ENCODE measurements at regions not wholly inside any gene's neighbourhood (a gene's known extent, or its start where the extent isn't known, plus 50 kb on each side); places are given as distances from the start of the nearest gene placed in this dataset.

DNA sequence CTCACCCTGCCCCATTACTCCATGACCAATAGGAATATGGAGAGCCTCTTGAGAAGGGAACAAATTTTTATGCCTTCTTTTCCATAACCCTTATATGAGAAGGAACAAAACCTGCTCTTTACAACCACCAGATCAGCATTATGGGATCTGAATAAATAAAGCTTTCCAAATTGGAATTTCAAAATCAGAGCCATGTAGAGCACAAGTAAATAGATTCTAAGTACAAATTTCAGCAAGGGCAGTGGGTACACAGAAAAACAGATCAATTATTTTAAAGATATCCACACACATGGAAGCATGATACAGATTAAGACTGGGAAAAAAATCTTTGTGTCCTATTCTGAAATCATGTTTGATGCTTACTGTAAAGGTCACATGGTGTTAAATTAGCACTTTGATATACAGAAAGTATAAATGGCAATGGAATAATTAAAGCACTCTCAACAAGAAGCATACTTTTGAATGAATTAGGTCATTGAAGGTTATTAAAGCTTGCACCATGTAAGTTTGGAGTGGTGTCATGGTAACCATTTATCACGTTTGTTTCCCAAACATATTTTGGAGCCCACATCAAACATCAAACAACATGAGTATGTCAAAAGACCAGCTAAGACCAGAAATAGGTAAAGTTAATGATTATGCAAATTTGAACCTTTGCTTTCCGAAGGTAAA is 75.9 kb upstream of the AVPR1A start:
- TF ChIP-seq, protein P1, sequence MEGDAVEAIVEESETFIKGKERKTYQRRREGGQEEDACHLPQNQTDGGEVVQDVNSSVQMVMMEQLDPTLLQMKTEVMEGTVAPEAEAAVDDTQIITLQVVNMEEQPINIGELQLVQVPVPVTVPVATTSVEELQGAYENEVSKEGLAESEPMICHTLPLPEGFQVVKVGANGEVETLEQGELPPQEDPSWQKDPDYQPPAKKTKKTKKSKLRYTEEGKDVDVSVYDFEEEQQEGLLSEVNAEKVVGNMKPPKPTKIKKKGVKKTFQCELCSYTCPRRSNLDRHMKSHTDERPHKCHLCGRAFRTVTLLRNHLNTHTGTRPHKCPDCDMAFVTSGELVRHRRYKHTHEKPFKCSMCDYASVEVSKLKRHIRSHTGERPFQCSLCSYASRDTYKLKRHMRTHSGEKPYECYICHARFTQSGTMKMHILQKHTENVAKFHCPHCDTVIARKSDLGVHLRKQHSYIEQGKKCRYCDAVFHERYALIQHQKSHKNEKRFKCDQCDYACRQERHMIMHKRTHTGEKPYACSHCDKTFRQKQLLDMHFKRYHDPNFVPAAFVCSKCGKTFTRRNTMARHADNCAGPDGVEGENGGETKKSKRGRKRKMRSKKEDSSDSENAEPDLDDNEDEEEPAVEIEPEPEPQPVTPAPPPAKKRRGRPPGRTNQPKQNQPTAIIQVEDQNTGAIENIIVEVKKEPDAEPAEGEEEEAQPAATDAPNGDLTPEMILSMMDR (CRISPR knock-in tag; IDR thresholded peaks at IDR 0.05): no peak
- no peak for TF ChIP-seq TBP (CRISPR knock-in tag; IDR thresholded peaks at IDR 0.05)
- TF ChIP-seq TCF7 (IDR thresholded peaks at IDR 0.05; ENCODE audit: low read depth): no peak
- no peak for TF ChIP-seq POLR2AphosphoS5 (IDR thresholded peaks at IDR 0.05; ENCODE audit: low read depth, low read length)
- no peak for TF ChIP-seq BHLHE40 (IDR thresholded peaks at IDR 0.05; ENCODE audit: low read length)
- no peak for TF ChIP-seq ZNF598 (CRISPR knock-in tag; IDR thresholded peaks at IDR 0.05; ENCODE audit: borderline replicate concordance)

All from HepG2 (cell line).